MG63 (cell line): ENCODE measurements at regions not wholly inside any gene's neighbourhood (a gene's known extent, or its start where the extent isn't known, plus 50 kb on each side); places are given as distances from the start of the nearest gene placed in this dataset.
"Not testable (repeated sequence)": the region's sequence is repeated elsewhere in the genome, so short reads cannot be mapped to it uniquely, and the experiment has no call there.

ENCODE experiments used
- DNase-seq: peaks from one replicate; pipeline ENCODE4 v3.0.0-alpha.2; 2020
- H3K27me3 ChIP-seq: fragments of 250-450 bp; sonication (Bioruptor Pico); 2 replicates; pipeline ENCODE4 v1.5.1; 2020; ENCODE audit warnings: mild to moderate bottlenecking, moderate library complexity
- H3K36me3 ChIP-seq: fragments of 250-450 bp; sonication (Bioruptor Pico); 2 replicates; pipeline ENCODE4 v1.5.1; 2020; ENCODE audit warnings: mild to moderate bottlenecking, moderate library complexity
- H3K4me3 ChIP-seq: fragments of 250-450 bp; sonication (Bioruptor Pico); 2 replicates; pipeline ENCODE4 v1.5.1; 2020; ENCODE audit warnings: mild to moderate bottlenecking, moderate library complexity
- H3K9me3 ChIP-seq: fragments of 250-450 bp; sonication (Bioruptor Pico); 2 replicates; pipeline ENCODE4 v1.5.1; 2020; ENCODE audit warnings: mild to moderate bottlenecking, moderate library complexity

DNA sequence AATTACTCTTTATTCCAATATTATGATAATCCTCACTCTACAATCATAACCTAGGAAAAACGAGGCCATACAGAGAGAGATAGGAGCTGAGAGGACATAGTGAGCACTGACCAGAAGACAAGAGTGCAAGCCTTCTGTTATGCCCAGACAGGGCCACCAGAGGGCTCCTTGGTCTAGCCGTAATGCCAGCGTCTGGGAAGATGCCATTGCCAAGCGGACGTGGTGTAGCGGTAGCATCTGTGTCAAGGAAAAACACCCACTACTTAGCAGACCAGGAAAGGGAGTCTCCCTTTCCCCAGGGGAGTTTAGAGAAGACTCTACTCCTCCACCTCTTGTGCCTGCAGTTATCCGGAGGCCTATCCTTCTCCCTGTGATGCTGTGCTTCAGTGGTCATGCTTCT, 2131.5 kb downstream of the TP53TG3F start:
- H3K27me3 ChIP-seq, H3K36me3 ChIP-seq, H3K4me3 ChIP-seq, H3K9me3 ChIP-seq: not testable (repeated sequence)
- peak; percentile 13 for DNase-seq

GRCh38 chr16:35596467-35596866, 2137.1 kb downstream of the TP53TG3F start:
- H3K9me3 ChIP-seq = no peaks in the 10 kb centered on the region
- peak; percentile 56 for DNase-seq
- no peaks in the 10 kb centered on the region for H3K27me3 ChIP-seq
- H3K36me3 ChIP-seq = no peaks in the 10 kb centered on the region
- H3K4me3 ChIP-seq = no peak overlapping the region

- no peaks in the 10 kb centered on the region for H3K9me3 ChIP-seq
- no peaks in the 10 kb centered on the region for H3K27me3 ChIP-seq
- peak; percentile 57 for DNase-seq
- H3K4me3 ChIP-seq = no peak overlapping the region
- H3K36me3 ChIP-seq = no peaks in the 10 kb centered on the region
These were observed 2139.4 kb downstream of the TP53TG3F start for GRCh38 chr16:35598696-35599332.

- Histone ChIP-seq H3K4me3 (no peak overlapping the region), H3K9me3 (no peaks in the 10 kb centered on the region), H3K36me3 (no peaks in the 10 kb centered on the region), H3K27me3 (no peaks in the 10 kb centered on the region)
- no peak for DNase-seq
These were observed 2140.2 kb downstream of the TP53TG3F start for GRCh38 chr16:35599429-35600160.

- H3K36me3 ChIP-seq, H3K27me3 ChIP-seq, H3K9me3 ChIP-seq, H3K4me3 ChIP-seq, DNase-seq: not testable (repeated sequence)
These were observed 2140.7 kb downstream of the TP53TG3F start for GRCh38 chr16:35600161-35600555.

DNA sequence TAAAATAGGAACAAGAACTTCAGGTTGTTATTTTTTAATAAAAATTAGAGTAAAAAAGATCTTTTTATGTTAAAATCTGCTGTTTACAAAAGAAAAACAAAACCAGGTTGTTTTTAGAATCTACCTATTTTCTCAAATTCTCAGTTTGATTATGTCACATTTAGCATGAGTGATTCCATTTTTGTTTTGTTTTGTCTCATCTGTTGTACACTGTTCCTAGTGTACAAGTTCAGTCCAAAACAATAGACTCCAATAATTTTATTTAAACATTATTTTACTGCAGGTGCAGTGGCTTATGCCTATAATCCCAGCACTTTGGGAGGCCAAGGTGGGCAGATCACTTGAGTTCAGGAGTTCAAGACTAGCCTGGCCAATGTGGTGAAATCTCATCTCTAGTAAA, 2142.7 kb downstream of the TP53TG3F start:
- Histone ChIP-seq H3K4me3 (no peak overlapping the region), H3K9me3 (no peaks in the 10 kb centered on the region), H3K27me3 (no peaks in the 10 kb centered on the region), H3K36me3 (no peaks in the 10 kb centered on the region)
- no peak for DNase-seq

GRCh38 chr16:35603371-35603770, 2144.0 kb downstream of the TP53TG3F start:
- H3K4me3 ChIP-seq, H3K36me3 ChIP-seq, DNase-seq, H3K27me3 ChIP-seq, H3K9me3 ChIP-seq: not testable (repeated sequence)

- Histone ChIP-seq H3K36me3 (no peaks in the 10 kb centered on the region), H3K27me3 (no peaks in the 10 kb centered on the region), H3K4me3 (no peak overlapping the region), H3K9me3 (no peaks in the 10 kb centered on the region)
- DNase-seq = no peak
These were observed 2146.5 kb downstream of the TP53TG3F start for GRCh38 chr16:35605921-35606320.

GRCh38 chr16:35614883-35615282, 2155.5 kb downstream of the TP53TG3F start:
- not testable (repeated sequence) for H3K4me3 ChIP-seq, H3K27me3 ChIP-seq, H3K9me3 ChIP-seq, DNase-seq, H3K36me3 ChIP-seq

DNA sequence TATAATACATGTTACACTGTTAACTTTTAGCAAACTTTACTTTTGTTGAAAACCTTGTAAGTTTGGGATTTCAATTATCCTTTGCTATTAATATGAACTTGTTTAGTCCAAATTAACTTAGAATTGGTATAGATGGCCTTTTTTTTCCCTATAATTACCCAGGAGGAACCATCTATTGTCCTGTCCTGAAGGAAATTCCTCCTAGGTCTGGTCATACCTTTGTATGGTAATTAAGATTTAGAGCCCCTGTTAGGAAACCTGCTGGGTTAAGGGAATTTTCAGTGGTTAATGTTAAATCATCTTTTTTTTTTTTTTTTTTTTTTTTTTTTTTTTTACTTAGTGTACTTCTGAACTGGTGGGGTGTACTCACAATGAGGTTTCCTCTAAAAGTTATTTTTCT, 2159.8 kb downstream of the TP53TG3F start:
- not testable (repeated sequence) for H3K36me3 ChIP-seq, H3K27me3 ChIP-seq, DNase-seq, H3K4me3 ChIP-seq, H3K9me3 ChIP-seq

DNA sequence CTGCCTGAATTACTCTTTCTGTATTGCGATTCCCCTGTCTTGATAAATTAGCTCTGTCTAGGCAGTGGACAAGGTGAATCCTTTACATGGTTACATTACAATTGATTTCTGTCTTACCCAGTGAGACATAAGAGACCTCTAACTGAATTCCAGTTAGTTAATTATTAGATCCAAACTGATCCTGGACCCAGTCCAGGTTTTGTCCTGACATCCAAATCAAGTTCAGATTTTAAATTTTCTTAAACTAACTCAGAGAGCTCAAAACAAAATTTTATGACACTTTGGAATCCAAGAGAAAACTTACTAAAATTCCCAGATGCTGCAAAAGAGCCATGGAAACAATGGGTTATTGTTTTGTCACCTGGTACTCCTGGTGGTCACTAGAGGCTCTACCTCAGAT, 2166.6 kb downstream of the TP53TG3F start:
- H3K4me3 ChIP-seq = no peak overlapping the region
- no peak for DNase-seq
- no peaks in the 10 kb centered on the region for H3K9me3 ChIP-seq
- no peaks in the 10 kb centered on the region for H3K27me3 ChIP-seq
- H3K36me3 ChIP-seq = no peaks in the 10 kb centered on the region

- H3K36me3 ChIP-seq = no peaks in the 10 kb centered on the region
- H3K4me3 ChIP-seq = no peak overlapping the region
- no peaks in the 10 kb centered on the region for H3K27me3 ChIP-seq
- H3K9me3 ChIP-seq = no peaks in the 10 kb centered on the region
- DNase-seq = no peak
These were observed 2169.6 kb downstream of the TP53TG3F start for GRCh38 chr16:35628976-35629375.

- H3K36me3 ChIP-seq = no peaks in the 10 kb centered on the region
- no peaks in the 10 kb centered on the region for H3K27me3 ChIP-seq
- H3K4me3 ChIP-seq = no peak overlapping the region
- H3K9me3 ChIP-seq = no peaks in the 10 kb centered on the region
- no peak for DNase-seq
These were observed 2172.0 kb downstream of the TP53TG3F start for GRCh38 chr16:35631261-35631945.

- Histone ChIP-seq H3K36me3 (no peaks in the 10 kb centered on the region), H3K9me3 (no peaks in the 10 kb centered on the region), H3K27me3 (no peaks in the 10 kb centered on the region), H3K4me3 (no peak overlapping the region)
- DNase-seq = peak; percentile 42
These were observed 2177.2 kb downstream of the TP53TG3F start for GRCh38 chr16:35636480-35637230.

GRCh38 chr16:35637683-35638082, 2178.3 kb downstream of the TP53TG3F start:
- Histone ChIP-seq H3K4me3 (no peak overlapping the region), H3K9me3 (no peaks in the 10 kb centered on the region), H3K27me3 (no peaks in the 10 kb centered on the region), H3K36me3 (no peaks in the 10 kb centered on the region)
- no peak for DNase-seq

DNA sequence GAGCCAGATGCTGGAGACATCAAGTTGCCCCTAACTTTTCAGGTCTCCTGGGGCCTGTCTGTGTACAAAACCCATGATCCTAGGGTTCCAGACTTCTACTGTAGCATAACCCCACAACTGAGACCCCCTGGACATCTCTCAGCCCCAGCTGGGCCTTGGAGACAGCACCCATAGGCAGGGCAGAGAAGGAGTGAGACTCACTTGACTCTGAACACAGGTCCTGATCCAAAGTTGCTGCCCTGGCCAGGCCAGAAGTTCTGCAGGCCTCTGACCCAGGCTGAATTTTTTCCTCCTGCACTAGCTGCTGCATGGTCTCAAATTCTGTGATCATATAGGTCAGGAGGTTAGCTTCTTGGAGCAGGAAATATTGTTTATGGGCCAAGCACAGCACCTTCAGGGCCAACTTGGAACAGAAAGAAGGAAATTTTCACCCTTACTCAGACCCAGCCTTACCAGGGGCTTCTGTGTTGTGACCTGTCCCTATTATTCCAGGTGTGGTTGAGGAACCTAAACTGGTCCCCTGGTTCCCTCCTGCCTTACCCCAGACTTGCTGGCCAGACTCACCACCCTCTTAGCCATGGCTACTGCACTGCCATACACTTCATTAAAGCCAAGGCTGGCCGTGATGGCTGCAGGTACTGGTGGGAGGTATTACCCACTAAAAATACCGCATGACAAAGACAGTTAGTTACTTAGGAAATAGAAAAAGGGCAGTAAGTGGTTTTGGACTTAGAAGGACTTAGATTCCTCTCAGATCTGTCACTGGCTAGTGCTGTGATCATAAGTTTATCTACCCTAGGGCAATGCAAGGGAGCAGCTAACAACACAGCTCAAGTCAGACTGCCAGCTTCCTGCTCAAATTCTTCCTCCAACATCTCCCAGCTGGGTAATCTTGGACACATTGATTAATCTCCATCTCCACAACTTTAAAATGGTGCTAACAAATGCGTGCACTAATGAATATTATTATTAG, 2180.1 kb downstream of the TP53TG3F start:
- H3K9me3 ChIP-seq = no peaks in the 10 kb centered on the region
- no peaks in the 10 kb centered on the region for H3K36me3 ChIP-seq
- H3K27me3 ChIP-seq = no peaks in the 10 kb centered on the region
- DNase-seq = peak; percentile 23
- no peak overlapping the region for H3K4me3 ChIP-seq
